ENCODE measurements at regions not wholly inside any gene's neighbourhood (a gene's known extent, or its start where the extent isn't known, plus 50 kb on each side); places are given as distances from the start of the nearest gene placed in this dataset.

- no peak overlapping the region for H3K23ac ChIP-seq (ENCODE audit: insufficient read length)
- no peak overlapping the region for H2AFZ ChIP-seq (ENCODE audit: low read length)
- DNase-seq (ENCODE audit: low read depth in 1 of 2, low spot score in 2 of 2): no peak
- no peaks in the 10 kb centered on the region for H3K79me1 ChIP-seq (ENCODE audit: low read depth, low read length)
- H3K9me3 ChIP-seq (ENCODE audit: insufficient read depth in 2 of 2, low read depth in 1 of 2, low read length in 1 of 2): no peaks in the 10 kb centered on the region
- H4K91ac ChIP-seq (replicated peaks; ENCODE audit: insufficient read length, low read length): no peak overlapping the region
- TF ChIP-seq ZNF274 (IDR thresholded peaks at IDR 0.05; ENCODE audit: borderline replicate concordance, extremely low read depth, low read length) (no peak), KDM1A (IDR thresholded peaks at IDR 0.05; ENCODE audit: borderline replicate concordance, low read length) (no peak), EP300 (IDR thresholded peaks at IDR 0.05; ENCODE audit: borderline replicate concordance in 1 of 2, low read depth in 2 of 2, low read length in 2 of 2) (no peak), ATF2 (IDR thresholded peaks at IDR 0.05; ENCODE audit: low read length) (no peak), RAD21 (IDR thresholded peaks at IDR 0.05 in 1 of 2, conservative IDR thresholded peaks at IDR 0.05 in 1 of 2; ENCODE audit: low read depth in 2 of 2, low read length in 2 of 2) (no peak), POLR2A (IDR thresholded peaks at IDR 0.05; ENCODE audit: control extremely low read depth in 1 of 2, low read depth in 2 of 2, low read length in 2 of 2) (no peak), RNF2 (IDR thresholded peaks at IDR 0.05; ENCODE audit: borderline replicate concordance, low read depth, low read length, missing control alignments, poor library complexity, severe bottlenecking) (no peak)
- no peak overlapping the region for H2AK5ac ChIP-seq (ENCODE audit: low read depth, low read length)
- no peak overlapping the region for H3K4ac ChIP-seq (replicated peaks; ENCODE audit: insufficient read length, low read depth, low read length)
- no peak overlapping the region for H2BK5ac ChIP-seq (ENCODE audit: low read depth, low read length)
- no peak overlapping the region for H3K14ac ChIP-seq (ENCODE audit: insufficient read length)
- no peak for FAIRE-seq
- H3K36me3 ChIP-seq (ENCODE audit: control insufficient read depth in 2 of 4, insufficient read depth in 4 of 4, low read length in 3 of 4): no peaks in the 10 kb centered on the region
- no peak overlapping the region for H3K27ac ChIP-seq (ENCODE audit: low read depth, low read length)
- H2BK15ac ChIP-seq (ENCODE audit: low read length): no peak overlapping the region
- no peak overlapping the region for H3K18ac ChIP-seq (ENCODE audit: extremely low read depth, low read length)
- H3K56ac ChIP-seq (replicated peaks; ENCODE audit: insufficient read length, low read depth, low read length): no peak overlapping the region
- no peaks in the 10 kb centered on the region for H4K20me1 ChIP-seq (replicated peaks in 1 of 2; ENCODE audit: control insufficient read depth in 1 of 2, insufficient read depth in 2 of 2, low read length in 2 of 2)
- ChIA-PET CTCF (ENCODE audit: partially characterized antibody) (interaction anchor here (0.7 to 1.4 kb wide), 2 partner anchors 27 to 1219 kb away, joined by 3 read pairs; no protein-coding TSS in a partner anchor), POLR2A (ENCODE audit: partially characterized antibody) (no interaction called here)
- H3K23me2 ChIP-seq (ENCODE audit: low read depth, low read length): no peaks in the 10 kb centered on the region
- H3K9ac ChIP-seq (replicated peaks in 1 of 4; ENCODE audit: extremely low read depth in 1 of 4, low read depth in 3 of 4, low read length in 3 of 4): no peak overlapping the region
- no peak overlapping the region for H4K5ac ChIP-seq (ENCODE audit: insufficient read length, low read depth, low read length)
- H4K8ac ChIP-seq (ENCODE audit: extremely low read depth, insufficient read depth, low read length): no peak overlapping the region
- 90% methylated on average over 3 of the region's 3 CpGs; no CpG with 5 or more reads in 1 of the 2 experiments for WGBS, 2 experiments (ENCODE audit: extremely low coverage in 1 of 2, insufficient coverage in 1 of 2, insufficient read length in 1 of 2, insufficient replicate concordance in 2 of 2, low coverage in 1 of 2, low lambda C conversion rate in 2 of 2, missing lambda C conversion rate in 1 of 2)
- no peak overlapping the region for H2BK12ac ChIP-seq (ENCODE audit: low read depth, low read length)
- H3K79me2 ChIP-seq (ENCODE audit: control insufficient read depth in 1 of 2, insufficient read depth in 2 of 2, low read length in 2 of 2): no peaks in the 10 kb centered on the region
- H3K4me1 ChIP-seq (replicated peaks in 1 of 4; ENCODE audit: control insufficient read depth in 3 of 4, insufficient read depth in 4 of 4, low read length in 3 of 4): no peaks in the 10 kb centered on the region
- no peak overlapping the region for H3K4me2 ChIP-seq (ENCODE audit: insufficient read depth in 1 of 2, low read depth in 2 of 2, low read length in 2 of 2)
- H2BK20ac ChIP-seq (ENCODE audit: low read length): no peak overlapping the region
- no peak overlapping the region for H2BK120ac ChIP-seq (replicated peaks; ENCODE audit: low read depth, low read length)
- H3K4me3 ChIP-seq (ENCODE audit: extremely low read depth in 1 of 4, insufficient read depth in 2 of 4, low read depth in 3 of 4, low read length in 4 of 4): no peak overlapping the region
- no peaks in the 10 kb centered on the region for H3K27me3 ChIP-seq (replicated peaks in 1 of 4; ENCODE audit: control insufficient read depth in 3 of 4, extremely low read depth in 1 of 4, insufficient read depth in 3 of 4, low read length in 3 of 4)
Measured at GRCh38 chr4:187207931-187208330, 484.3 kb upstream of the FAT1 start.

All from H1 (cell line).